ENCODE measurements at regions not wholly inside any gene's neighbourhood (a gene's known extent, or its start where the extent isn't known, plus 50 kb on each side); places are given as distances from the start of the nearest gene placed in this dataset.
"Not testable (repeated sequence)": the region's sequence is repeated elsewhere in the genome, so short reads cannot be mapped to it uniquely, and the experiment has no call there.

DNA sequence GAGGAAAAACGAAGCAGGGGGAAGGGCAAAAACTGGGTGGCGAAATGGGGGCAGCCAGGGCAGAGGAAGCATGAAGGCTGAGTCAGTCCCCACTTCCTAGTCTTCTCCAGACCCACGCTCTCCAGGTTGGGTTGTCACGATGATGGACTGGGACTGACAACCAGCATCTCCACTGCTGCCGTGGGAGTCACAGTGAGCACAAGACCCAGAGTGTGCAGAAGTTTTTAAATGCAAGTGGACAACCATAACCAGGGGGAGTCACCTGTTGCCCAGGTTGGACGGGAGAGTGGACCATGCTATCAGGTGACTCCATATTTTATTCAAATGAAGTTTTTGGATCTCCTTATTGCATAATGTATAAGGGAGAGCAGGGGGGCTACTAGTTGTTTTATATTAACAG is 511.4 kb upstream of the ZFP42 start:
- DNase-seq (ENCODE audit: low spot score): no peak

DNA sequence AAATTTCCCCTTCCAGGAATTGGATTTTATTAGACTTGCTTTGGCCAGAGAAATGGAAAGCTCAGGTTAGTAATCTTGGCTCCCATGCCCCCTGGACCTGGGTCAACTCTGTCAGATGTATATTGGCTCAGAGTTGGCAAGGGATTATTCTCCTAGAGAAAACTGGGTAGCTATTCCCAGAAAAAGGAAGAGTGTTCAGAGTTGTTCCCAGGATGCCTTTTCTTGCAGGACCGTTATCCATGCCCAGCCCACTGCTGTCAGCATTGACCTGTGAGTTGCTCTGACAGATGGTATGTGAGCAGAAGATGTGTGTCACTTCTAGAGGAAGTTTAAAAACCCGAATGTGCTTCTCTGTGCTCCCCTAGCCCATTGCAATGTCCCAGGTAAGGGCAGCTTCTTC is 509.9 kb upstream of the ZFP42 start:
- no peak for DNase-seq (ENCODE audit: low spot score)

DNA sequence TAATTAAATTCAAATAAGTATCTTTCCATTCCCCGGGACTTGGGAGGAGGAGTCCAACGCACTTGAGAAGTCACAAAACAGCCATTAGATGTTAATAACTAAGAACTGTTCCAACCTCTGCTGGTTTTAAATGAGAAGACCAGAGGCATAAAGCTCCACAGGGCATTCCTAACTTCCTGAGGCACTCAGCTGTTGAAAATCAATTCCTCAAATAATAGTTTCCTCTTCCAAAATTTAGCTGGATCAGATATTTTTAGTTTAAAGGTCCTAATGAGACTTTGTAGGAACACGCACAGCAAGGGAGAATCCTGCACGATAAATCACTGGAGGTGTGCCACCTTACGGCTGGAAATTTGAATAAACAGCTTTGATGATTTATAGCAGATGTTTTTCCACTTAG is 504.3 kb upstream of the ZFP42 start:
- no peak for DNase-seq (ENCODE audit: low spot score)

DNA sequence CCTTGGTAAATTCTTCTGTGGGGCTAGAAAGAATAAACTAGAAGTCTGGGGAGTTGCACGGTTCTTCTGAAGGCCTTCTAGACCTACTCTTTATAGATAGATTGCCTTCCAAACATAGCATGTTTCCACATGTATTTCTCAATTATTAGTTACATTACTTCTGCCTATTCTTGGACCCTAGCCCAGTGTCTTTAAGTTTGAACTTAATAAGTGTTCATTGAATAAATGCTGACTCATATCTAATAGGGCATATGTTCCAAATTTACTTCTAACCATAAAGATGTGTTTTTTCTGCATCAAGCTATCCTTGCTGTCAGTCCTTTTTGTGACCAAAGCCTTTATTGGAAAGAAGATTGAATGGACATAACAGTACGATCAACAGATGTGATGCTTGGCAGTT is 503.6 kb upstream of the ZFP42 start:
- no peak for DNase-seq (ENCODE audit: low spot score)

DNA sequence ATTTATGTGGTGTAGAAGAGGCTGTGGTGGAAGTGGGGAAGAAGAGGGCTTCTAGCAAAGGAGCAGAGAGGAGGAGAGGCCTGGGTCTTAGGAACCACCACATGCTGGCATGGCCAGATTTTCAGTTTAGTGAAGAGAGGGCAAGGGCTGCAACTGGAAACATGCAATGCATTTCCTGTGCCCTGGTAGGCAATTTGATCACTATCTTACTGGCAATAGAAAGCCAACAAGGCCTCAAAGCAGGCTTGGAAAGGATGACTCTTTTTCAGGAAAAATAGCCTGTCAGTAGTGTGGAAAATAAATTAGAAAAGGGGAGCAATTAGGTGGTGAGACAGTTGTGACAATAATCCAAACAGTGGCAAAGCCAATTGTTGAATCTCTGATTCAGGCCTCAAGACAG is 501.9 kb upstream of the ZFP42 start:
- no peak for DNase-seq (ENCODE audit: low spot score)

DNA sequence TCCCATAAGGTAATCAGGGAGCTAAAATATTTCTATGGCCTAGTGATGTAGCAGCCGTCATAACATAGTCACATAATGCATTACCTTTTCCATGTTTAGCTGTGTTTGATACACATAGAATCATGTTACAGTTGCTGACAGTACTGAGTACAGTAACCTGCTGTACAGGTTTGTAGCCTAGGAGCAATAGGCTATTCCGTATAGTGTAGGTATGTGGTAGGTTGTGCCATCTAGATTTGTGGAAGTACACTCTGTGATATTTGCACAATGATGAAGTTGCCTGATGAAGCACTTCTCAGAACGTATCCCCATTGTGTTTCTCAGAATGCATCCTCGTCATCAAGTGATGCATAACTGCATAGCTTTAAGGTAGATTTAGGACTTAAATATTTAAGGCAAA is 495.6 kb upstream of the ZFP42 start:
- DNase-seq (ENCODE audit: low spot score): no peak

DNA sequence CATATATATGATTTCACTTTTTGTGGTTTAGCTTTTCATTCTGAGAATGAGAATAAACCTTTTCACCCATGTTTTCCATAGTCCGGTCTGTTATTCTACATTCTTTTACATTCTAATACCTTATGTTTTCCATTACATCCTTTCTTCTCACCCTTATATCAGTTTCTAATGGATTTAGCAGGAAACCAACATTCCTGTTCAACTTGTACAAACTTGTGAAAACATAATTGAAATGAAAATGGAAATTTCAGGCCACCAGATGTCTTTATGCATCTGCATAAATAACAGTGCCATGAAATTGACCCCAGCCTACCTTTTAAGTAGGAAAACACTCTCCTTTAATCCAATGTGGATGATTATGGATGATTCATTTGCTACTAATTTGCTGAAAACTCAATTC is 494.8 kb upstream of the ZFP42 start:
- DNase-seq (ENCODE audit: low spot score): no peak

DNA sequence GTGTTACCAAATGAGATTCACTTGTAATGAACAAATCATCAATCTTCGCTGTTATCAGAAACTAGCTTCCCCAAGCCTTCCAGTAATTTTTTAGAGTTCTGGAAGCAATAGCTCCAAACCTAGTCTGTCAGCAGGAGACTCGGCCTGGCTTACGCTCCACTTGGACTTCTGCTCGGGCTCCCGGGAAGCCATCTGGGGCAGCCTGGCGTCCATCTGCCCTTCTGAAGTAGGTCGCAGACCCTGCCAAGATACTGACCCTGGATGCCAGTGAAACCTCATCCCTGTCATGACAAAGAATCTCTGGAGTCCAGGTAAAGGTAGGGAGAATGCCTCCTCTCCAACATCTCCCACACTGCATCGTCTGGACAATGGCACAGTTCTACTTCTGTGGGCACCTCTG is 493.8 kb upstream of the ZFP42 start:
- DNase-seq (ENCODE audit: low spot score): no peak

DNA sequence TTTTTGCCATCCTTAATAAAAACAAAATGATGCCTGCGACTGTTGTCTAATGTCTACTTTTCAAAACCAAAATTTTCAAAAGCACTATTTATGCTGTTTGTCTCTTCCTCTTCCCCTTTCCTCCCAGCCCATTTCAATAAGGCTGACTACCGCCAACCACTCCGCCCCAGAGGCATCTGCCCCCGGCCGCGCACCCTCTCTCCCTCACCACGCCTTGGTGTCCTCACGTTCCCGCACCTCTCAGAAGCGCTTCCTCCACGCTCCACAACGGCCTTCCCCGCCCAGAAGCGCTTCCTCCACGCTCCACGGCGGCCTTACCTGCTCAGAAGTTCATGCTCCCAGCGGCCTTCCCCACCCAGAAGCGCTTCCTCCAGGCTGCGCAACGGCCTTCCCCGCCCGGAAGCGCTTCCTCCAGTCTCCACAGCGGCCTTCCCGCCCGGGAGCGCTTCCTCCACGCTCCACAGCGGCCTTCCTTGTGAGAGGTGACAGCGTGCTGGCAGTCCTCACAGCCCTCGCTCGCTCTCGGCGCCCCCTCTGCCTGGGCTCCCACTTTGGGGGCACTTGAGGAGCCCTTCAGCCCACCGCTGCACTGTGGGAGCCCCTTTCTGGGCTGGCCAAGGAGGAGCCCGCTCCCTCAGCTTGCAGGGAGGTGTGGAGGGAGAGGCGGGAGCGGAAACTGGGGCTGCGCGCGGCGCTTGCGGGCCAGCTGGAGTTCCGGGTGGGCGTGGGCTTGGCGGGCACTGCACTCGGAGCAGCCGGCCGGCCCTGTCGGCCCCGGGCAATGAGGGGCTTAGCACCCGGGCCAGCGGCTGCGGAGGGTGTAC is 490.4 kb upstream of the ZFP42 start:
- DNase-seq (ENCODE audit: low spot score): no peak

DNA sequence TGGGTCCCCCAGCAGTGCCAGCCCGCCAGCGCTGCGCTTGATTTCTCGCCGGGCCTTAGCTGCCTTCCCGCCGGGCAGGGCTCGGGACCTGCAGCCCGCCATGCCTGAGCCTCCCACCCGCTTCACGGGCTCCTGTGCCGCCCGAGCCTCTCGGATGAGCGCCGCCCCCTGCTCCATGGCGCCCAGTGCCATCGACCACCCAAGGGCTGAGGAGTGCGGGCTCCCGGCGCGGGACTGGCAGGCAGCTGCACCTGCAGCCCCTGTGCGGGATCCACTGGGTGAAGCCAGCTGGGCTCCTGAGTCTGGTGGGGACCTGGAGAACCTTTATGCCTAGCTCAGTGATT is 489.8 kb upstream of the ZFP42 start:
- DNase-seq (ENCODE audit: low spot score): not testable (repeated sequence)

DNA sequence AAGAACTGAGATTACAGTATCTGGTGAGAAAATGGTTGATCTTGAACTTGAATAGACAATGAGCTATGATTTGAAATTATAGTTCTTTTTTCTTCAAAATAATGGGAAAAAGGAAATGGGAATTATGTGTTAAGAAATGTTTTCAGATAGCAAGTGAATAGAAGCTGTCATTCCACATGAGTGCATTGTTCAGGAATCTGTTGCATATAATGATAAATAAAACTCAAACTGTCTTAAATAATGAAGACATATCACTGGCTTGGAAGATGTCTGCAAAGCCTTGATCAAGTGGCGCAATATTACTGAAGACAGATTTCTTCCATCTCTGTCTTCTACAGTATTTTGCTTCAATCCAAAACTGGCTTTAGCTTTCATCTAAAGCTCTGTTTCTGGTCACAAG is 479.3 kb upstream of the ZFP42 start:
- DNase-seq (ENCODE audit: low spot score): no peak

DNA sequence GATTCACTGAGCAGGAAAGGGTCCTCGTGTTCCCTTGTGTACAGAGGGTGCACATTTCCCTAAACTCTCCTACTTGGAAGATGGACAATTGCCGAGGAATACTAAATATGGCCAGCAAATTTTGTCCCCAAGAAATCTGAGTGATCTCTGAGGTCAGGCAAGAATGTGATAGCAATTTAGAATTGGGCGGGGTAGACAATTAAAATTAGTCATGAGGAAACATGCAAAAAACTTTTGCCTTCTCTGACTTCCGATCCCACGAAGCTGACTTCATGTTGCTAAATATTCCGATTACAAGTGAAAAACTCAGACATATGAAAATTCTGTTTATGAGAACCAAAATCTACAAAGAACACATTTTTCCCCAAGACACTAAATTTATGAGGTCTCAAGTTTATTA is 453.9 kb upstream of the ZFP42 start:
- DNase-seq (ENCODE audit: low spot score): no peak

DNA sequence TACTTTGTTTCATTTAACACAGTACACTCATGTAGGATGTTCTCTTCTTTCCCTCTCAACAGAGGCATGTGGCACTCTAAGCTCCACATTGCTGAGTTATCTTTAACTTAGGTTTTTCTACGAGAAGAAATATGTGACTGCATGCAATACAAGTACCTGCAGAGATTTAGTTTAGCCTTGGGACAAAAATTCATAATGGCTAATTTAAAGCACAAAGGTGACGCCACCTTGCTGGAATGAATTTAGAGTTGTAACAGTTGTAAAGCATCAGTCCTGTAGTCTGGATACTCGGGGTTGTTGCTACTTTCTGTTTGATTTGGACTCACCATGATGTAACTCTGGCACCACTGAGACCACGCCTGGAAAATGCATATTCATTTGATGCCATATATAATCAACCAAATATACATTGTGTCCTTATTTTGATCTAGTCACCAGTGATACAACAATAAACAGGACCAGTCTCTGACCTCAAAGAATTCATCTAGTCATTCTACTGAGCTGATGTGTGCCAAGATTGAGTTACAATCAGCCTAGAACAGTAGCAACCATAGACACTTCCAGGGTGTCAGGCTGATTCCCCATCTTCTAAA is 451.0 kb upstream of the ZFP42 start:
- no peak for DNase-seq (ENCODE audit: low spot score)

DNA sequence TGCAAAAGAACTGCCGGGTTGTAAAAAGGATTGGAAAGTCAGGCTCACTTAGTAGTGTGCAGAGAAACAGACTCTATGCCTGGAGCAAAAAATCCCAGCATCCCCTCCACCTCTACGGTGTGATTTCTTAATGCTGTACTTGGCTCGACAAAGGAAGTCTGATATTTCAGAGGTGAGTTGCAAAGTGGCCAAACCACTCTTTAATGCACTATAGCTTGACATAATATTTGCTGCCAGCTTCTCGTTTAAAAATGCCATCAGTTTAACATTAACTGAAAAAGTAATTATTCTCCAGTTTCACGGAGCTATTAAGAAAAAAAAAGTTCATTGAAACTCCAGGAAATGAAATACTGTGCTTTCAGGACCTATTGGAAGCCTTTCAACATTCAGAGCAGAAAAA is 448.3 kb upstream of the ZFP42 start:
- DNase-seq (ENCODE audit: low spot score): no peak

DNA sequence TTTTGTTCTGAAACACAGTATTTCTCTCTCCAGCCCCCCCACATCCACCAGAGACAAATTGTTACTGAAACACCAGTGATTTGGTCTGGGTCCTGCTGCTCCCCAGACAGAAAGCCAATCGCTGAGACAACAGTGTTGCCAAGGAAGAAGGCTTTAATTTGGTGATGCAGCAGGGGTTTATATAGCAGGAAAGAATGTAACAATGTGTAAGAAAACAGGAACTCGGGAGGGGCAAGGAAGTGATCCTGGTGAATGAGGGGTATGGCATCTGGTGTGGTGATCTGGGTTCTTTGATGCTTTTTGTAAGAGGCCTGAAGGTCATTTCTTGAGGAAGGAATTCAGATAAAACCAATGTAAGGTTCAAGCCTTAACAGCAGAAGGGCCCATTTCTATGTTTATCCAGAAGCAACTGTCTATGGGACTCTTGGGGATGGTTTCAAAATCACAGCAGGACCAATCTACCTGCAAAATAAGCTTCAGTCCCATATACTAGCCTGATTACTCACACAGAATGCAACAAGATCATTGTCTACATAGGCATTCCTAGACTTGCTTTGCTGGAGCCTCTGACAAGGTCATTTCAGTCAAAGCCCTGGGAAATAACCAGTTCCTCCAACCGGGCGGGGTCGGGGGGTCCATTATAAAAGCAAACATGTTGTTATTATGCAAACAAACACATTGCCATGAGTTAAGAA is 445.2 kb upstream of the ZFP42 start:
- no peak for DNase-seq (ENCODE audit: low spot score)

DNA sequence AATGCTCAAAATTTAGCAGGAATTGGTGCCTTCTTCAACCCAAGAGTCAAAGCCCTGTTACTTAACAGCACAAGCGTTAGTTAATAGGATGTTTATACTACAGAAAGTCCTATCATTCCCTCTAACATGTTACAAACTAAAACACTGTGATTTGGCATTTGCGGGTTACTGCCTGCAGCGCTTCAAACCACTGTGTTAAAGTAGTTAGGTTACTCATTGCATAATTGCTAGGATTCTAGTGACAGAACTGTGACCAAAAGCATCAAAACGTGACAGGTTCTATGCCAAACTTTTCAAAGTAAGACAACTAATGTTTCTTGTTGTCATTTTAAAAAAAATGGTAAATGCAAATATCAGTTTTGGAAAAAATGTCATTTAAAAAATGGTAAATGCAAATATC is 442.8 kb upstream of the ZFP42 start:
- no peak for DNase-seq (ENCODE audit: low spot score)

DNA sequence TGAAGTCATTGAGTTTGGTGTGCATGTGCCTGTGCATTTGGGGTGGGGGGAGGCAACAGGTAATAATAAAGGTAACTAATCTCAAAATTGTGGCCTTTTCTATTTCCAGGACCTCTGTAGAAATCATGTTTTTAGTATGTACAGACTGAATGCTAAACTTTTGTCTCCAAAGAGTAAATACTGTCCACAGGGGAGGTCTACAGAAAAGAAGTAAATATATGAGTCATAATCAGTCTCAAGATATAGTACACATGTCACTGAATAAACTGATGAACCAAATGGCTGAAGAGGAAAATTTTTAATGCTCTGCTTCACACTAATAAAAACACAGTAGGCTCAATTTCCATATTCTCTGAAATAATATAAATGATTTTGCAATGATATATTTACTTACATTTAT is 440.4 kb upstream of the ZFP42 start:
- DNase-seq (ENCODE audit: low spot score): no peak

DNA sequence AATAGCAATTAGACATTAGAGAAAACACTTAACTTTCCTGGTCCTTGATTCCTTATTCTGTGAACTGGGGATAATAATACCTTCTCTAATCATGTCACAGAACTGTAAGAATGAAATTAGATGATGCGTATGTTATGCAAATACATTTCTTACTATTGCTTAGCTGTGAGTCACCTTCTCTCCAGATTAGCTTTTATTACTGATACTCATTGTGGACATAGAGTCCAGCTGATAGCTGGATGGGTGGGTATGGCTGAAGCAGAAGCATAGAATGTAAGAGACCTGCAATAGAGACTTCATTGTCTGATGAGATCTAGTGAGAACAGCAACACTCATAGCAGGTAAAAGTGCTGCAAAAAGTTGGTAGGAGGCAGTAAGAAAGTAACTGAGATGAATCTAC is 437.2 kb upstream of the ZFP42 start:
- no peak for DNase-seq (ENCODE audit: low spot score)

DNA sequence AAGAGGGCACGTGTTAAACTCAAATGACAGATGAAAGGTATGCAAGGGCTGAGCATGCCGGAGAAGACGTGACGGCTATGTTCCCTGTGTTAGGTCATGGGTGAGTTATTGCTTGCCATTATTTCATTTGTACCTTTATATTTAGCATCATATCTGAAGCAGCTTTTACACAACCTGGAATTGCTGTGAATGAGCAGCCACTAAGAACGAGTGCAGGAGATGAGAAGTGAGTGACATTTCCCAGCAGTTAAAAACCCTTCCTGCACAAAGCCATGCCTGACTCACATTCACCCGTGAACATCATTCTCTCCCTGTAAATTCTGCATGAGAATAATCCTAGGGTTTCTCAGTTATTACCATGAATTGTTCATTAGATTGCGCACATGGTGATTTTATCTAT is 433.2 kb upstream of the ZFP42 start:
- DNase-seq (ENCODE audit: low spot score): no peak

DNA sequence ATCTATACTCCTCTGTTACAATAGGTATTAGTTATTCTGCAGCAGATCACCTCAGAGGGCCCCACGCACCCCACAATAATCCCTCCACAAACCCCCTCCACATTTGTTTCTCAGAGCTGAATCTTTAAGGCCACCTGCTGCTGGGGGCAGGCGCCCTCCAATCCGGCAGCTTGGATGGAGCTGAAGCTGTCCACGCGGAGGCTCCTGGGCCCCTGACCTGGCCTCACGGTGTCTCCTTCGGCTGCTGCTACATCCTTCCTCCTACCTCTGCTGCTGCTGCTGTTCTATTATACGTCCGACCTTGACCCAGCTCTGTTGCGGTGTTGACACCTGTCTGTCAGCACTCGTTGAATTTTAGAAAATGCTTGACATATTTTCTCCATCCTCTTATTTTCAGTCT is 430.2 kb upstream of the ZFP42 start:
- no peak for DNase-seq (ENCODE audit: low spot score)

DNA sequence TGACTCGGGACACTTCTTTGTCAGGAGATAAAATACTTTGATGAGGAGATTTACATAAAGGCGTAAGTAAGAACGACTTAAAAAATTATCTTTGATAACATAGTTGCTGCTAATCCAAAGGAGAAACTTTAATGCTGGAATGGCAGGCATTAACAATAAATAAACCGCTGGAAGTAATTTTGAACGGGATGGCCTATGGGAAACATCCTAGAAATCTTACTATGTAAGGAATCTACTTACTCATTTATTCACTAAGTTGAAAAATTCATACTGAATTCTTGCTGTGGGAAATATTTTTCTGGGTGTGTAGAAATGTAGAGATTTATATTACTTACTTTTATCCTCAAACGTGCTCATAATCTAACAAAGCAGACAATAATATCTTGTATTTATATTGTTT is 425.7 kb upstream of the ZFP42 start:
- no peak for DNase-seq (ENCODE audit: low spot score)

DNA sequence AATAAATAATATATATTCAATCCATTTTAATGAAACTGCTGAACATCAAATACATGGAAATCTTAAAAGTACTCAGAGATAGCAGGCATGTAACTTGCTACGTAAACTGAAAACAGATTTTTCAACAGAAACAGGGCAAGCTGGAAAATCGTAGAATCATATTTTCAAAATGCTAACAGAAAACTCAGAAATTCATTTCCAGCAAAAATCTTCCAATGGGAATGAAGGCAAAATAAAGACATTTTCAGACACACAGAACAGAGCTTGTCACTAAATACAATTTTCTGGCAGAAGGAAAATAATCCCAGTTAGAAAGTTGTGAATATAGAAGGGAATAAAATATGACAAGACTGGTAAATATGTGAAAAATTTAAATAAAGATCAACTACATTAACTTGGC is 419.9 kb upstream of the ZFP42 start:
- DNase-seq (ENCODE audit: low spot score): no peak

DNA sequence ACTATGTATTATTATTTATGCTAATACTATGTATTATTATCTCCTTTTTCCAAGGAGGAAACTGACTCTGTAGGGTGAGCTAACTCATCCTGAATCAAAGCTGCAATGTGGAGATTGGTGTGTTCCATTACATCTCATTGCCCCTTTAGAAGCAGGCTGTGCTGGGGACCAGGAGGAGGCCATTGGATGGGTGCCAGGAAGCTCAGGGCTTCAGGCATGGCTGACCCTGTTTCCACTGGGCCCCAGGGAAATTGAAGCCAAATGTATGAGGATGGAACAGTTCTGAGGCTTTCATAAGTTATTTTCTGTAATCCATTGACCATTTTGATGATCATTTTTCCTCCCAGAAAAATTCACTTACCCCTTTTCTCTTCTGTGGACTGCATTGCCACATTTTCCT is 418.8 kb upstream of the ZFP42 start:
- DNase-seq (ENCODE audit: low spot score): no peak
